PC-9 (cell line): ENCODE measurements at regions not wholly inside any gene's neighbourhood (a gene's known extent, or its start where the extent isn't known, plus 50 kb on each side); places are given as distances from the start of the nearest gene placed in this dataset.

Experiments
- BruUV-seq: library from RNA; stranded (reverse); fragments of 400-500 nt; replicated peaks from 2 replicates; lab custom pipeline; 2021; lab: Mats Ljungman, UMichigan
- CTCF ChIA-PET: fragments of 300-600 bp; sonication (Branson Sonifier 250); formaldehyde crosslinking; loops from one replicate; lab custom pipeline; 2022; ENCODE audit warnings: antibody characterized with exemption; lab: Charles Lee
- POLR2A ChIA-PET: fragments of 300-600 bp; sonication (Branson Sonifier 250); formaldehyde crosslinking; loops from one replicate; lab custom pipeline; 2022; ENCODE audit warnings: antibody characterized with exemption; ENCODE audit not compliant: unreplicated experiment; lab: Charles Lee
- DNase-seq, 2 experiments: peaks; one replicate each; pipeline versions ENCODE4 v3.0.0 to v3.0.0-alpha.2; 2015 to 2022; ENCODE audit warnings: mixed read lengths in 1 of 2
- H2AFZ ChIP-seq: fragments of 200-600 bp; sonication (generic); 2 replicates; pipeline ENCODE4 v1.8.1; 2017; ENCODE audit warnings: antibody characterized with exemption
- H3F3A ChIP-seq: fragments of 200-600 bp; sonication (generic); 2 replicates; pipeline ENCODE4 v1.8.1; 2017; ENCODE audit warnings: antibody characterized with exemption, mild to moderate bottlenecking, low read depth; ENCODE audit not compliant: insufficient read depth
- H3K27ac ChIP-seq: fragments of 200-600 bp; sonication (generic); 2 replicates; pipeline ENCODE4 v1.6.1; 2016; ENCODE audit warnings: mixed run types
- H3K27me3 ChIP-seq: fragments of 200-600 bp; sonication (generic); 2 replicates; pipeline ENCODE4 v1.6.1; 2016; ENCODE audit warnings: low read depth, mixed run types; ENCODE audit not compliant: insufficient read depth
- H3K36me3 ChIP-seq: fragments of 200-600 bp; sonication (generic); 2 replicates; pipeline ENCODE4 v1.6.1; 2016; ENCODE audit warnings: low read depth, mixed run types
- H3K4me1 ChIP-seq: fragments of 200-600 bp; sonication (generic); replicated peaks from 2 replicates; pipeline ENCODE4 v1.6.1; 2016; ENCODE audit warnings: mixed run types; ENCODE audit not compliant: insufficient read depth
- H3K4me2 ChIP-seq: fragments of 200-600 bp; sonication (generic); 2 replicates; pipeline ENCODE4 v1.6.1; 2017; ENCODE audit warnings: mixed run types
- H3K4me3 ChIP-seq: fragments of 200-600 bp; sonication (generic); 2 replicates; pipeline ENCODE4 v1.6.1; 2016; ENCODE audit warnings: mixed run types
- H3K79me2 ChIP-seq: fragments of 200-600 bp; sonication (generic); 2 replicates; pipeline ENCODE4 v1.6.1; 2017; ENCODE audit warnings: low read depth, mixed run types
- H3K9me2 ChIP-seq: fragments of 200-600 bp; sonication (generic); 2 replicates; pipeline ENCODE4 v1.8.1; 2017; ENCODE audit warnings: mild to moderate bottlenecking; ENCODE audit not compliant: insufficient read depth
- H3K9me3 ChIP-seq: fragments of 200-600 bp; sonication (generic); 2 replicates; pipeline ENCODE4 v1.8.1; 2016; ENCODE audit warnings: low read depth; ENCODE audit not compliant: insufficient read depth
- H4K20me1 ChIP-seq: fragments of 200-600 bp; sonication (generic); 2 replicates; pipeline ENCODE4 v1.8.1; 2017; ENCODE audit not compliant: insufficient read depth
- EZH2 ChIP-seq: fragments of 200-600 bp; sonication (generic); IDR thresholded peaks from 2 replicates; pipeline ENCODE4 v1.8.0; 2017; ENCODE audit warnings: antibody characterized with exemption, low read depth
- intact Hi-C: fragments of 100-400 bp; cut with micrococcal nuclease; formaldehyde crosslinking; loops from one replicate; pipeline ENCODE4 v1.10.0; 2022; ENCODE audit not compliant: unreplicated experiment
- TF ChIP-seq, protein P1 (sequence below): fragments of 200-600 bp; sonication (generic); conservative IDR thresholded peaks from 2 replicates; pipeline ENCODE4 v1.6.1; 2017; ENCODE audit warnings: mixed run types, antibody characterized with exemption, mild to moderate bottlenecking, moderate library complexity

GRCh38 chr6:120112980-120113379, 763.4 kb upstream of the MAN1A1 start:
- Histone ChIP-seq H3K36me3 (no peaks in the 10 kb centered on the region), H3K4me2 (no peak overlapping the region), H3K79me2 (no peaks in the 10 kb centered on the region), H3K27ac (no peak overlapping the region), H3K4me1 (peaks cover 4% of the 10 kb centered on the region; the same call in 1 of the 2 replicates), H3K9me3 (no peaks in the 10 kb centered on the region), H4K20me1 (no peaks in the 10 kb centered on the region), H3K4me3 (no peak overlapping the region), H3K27me3 (no peaks in the 10 kb centered on the region), H3K9me2 (no peaks in the 10 kb centered on the region), H3F3A (no peaks in the 10 kb centered on the region), H2AFZ (no peak overlapping the region)
- POLR2A ChIA-PET = no interaction called here
- DNase-seq = no peak
- intact Hi-C loops = no loop called here
- BruUV-seq = no TSS peak
- TF ChIP-seq EZH2 = no peak
- TF ChIP-seq, protein P1, sequence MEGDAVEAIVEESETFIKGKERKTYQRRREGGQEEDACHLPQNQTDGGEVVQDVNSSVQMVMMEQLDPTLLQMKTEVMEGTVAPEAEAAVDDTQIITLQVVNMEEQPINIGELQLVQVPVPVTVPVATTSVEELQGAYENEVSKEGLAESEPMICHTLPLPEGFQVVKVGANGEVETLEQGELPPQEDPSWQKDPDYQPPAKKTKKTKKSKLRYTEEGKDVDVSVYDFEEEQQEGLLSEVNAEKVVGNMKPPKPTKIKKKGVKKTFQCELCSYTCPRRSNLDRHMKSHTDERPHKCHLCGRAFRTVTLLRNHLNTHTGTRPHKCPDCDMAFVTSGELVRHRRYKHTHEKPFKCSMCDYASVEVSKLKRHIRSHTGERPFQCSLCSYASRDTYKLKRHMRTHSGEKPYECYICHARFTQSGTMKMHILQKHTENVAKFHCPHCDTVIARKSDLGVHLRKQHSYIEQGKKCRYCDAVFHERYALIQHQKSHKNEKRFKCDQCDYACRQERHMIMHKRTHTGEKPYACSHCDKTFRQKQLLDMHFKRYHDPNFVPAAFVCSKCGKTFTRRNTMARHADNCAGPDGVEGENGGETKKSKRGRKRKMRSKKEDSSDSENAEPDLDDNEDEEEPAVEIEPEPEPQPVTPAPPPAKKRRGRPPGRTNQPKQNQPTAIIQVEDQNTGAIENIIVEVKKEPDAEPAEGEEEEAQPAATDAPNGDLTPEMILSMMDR = no peak
- CTCF ChIA-PET = no interaction called here

DNA sequence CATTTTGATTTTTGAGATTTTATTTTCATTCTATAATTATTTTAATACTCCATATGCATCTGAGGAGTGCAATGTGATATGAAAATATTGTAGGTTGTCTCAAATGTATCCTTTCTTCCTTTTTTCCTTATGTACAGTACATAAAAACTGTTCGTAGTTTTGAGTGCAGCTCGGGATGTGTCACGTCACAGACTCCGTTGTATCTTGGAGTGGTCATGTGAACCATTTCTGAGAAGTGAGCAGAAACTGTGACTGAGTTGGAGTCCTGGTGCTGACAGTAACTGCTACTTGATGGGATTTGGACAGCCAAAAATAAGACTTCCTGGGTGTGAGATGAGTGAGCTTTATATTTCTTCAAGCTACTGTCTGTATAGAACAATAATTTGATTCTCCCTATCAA, 761.4 kb upstream of the MAN1A1 start:
- H3K4me2 ChIP-seq = no peak overlapping the region
- H3K9me3 ChIP-seq = no peaks in the 10 kb centered on the region
- no peak overlapping the region for H3K27ac ChIP-seq
- intact Hi-C loops = no loop called here
- H3K79me2 ChIP-seq = no peaks in the 10 kb centered on the region
- DNase-seq = no peak
- no peak overlapping the region for H2AFZ ChIP-seq
- no peaks in the 10 kb centered on the region for H3K36me3 ChIP-seq
- no peaks in the 10 kb centered on the region for H3K27me3 ChIP-seq
- CTCF ChIA-PET = no interaction called here
- no peak overlapping the region for H3K4me3 ChIP-seq
- TF ChIP-seq, protein P1 = no peak
- TF ChIP-seq EZH2 = no peak
- no TSS peak for BruUV-seq
- no peaks in the 10 kb centered on the region for H3K9me2 ChIP-seq
- H4K20me1 ChIP-seq = no peaks in the 10 kb centered on the region
- H3K4me1 ChIP-seq = peaks cover 8% of the 10 kb centered on the region; the same call in 1 of the 2 replicates
- H3F3A ChIP-seq = no peaks in the 10 kb centered on the region
- POLR2A ChIA-PET = interaction anchor here (0.5 kb wide), 1 partner anchor 79 kb away, joined by 3 read pairs; no protein-coding TSS in a partner anchor

DNA sequence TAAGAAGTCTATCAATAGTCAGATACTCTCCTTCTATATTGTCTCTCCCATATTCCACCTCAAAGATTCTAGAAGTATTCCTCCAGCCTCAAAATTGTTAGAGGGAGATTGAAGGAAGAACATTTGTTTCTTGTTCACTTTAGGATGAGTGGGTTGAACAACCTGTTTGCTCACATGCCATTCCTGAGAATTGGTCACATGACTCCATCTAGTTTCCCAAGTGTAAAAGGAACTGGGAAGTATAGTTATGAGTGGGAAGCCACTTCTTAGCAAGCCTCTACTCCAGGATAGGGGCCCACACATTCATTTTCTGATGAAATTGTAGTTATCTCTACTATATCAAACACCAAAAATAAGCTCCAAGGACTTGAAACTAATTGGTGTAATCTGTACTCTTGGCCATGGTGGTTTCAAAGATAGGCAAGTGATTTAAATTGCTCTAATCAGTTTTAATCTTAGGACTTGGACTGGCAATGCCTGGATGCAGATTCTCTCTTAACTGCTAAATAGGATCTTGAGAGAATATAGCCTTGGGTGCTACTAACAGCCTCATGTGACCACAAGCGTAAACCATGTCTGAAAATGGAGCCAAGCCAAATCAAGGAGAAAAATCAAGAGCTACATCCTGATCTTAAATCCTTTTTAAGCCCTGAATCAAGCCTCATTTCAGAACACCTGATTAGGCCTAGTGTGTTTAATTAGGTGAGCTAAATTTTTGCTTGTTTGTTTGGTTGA, 758.7 kb upstream of the MAN1A1 start:
- DNase-seq = peak; percentile 2 to 56
- ChIA-PET CTCF (no interaction called here), POLR2A (no interaction called here)
- BruUV-seq = no TSS peak
- TF ChIP-seq EZH2 = no peak
- TF ChIP-seq, protein P1 = no peak
- Histone ChIP-seq H3K4me1 (peaks cover 8% of the 10 kb centered on the region; the same call in 1 of the 2 replicates), H3K27ac (no peak overlapping the region), H2AFZ (no peak overlapping the region), H4K20me1 (no peaks in the 10 kb centered on the region), H3K4me2 (0 out of 2 replicates have a peak overlapping the region, but pooled peaks have one; percentile 3), H3K9me2 (no peaks in the 10 kb centered on the region), H3K4me3 (no peak overlapping the region), H3K9me3 (no peaks in the 10 kb centered on the region), H3F3A (no peaks in the 10 kb centered on the region), H3K79me2 (no peaks in the 10 kb centered on the region), H3K36me3 (no peaks in the 10 kb centered on the region), H3K27me3 (no peaks in the 10 kb centered on the region)
- intact Hi-C loops = no loop called here
